ENCODE measurements at regions not wholly inside any gene's neighbourhood (a gene's known extent, or its start where the extent isn't known, plus 50 kb on each side); places are given as distances from the start of the nearest gene placed in this dataset.

- TF ChIP-seq EZH2phosphoT487 (IDR thresholded peaks at IDR 0.05; ENCODE audit: insufficient read depth, low read depth), result no peak
- TF ChIP-seq EZH2 (IDR thresholded peaks at IDR 0.05; ENCODE audit: insufficient read depth, poor library complexity, severe bottlenecking), result no peak
Observed at GRCh38 chr1:80878343-80878742, 922.4 kb upstream of the ADGRL2 start.

All from GM23248 (cell line).